GM21360 (cell line): ENCODE measurements at regions not wholly inside any gene's neighbourhood (a gene's known extent, or its start where the extent isn't known, plus 50 kb on each side); places are given as distances from the start of the nearest gene placed in this dataset.
"Not testable (repeated sequence)": the region's sequence is repeated elsewhere in the genome, so short reads cannot be mapped to it uniquely, and the experiment has no call there.

Experiments used
- ATAC-seq: cut with Tn5 transposase; IDR thresholded peaks from one replicate; pipeline ENCODE4 v1.9.1; 2021; ENCODE audit warnings: mild to moderate bottlenecking, moderate library complexity; ENCODE audit not compliant: unreplicated experiment

DNA sequence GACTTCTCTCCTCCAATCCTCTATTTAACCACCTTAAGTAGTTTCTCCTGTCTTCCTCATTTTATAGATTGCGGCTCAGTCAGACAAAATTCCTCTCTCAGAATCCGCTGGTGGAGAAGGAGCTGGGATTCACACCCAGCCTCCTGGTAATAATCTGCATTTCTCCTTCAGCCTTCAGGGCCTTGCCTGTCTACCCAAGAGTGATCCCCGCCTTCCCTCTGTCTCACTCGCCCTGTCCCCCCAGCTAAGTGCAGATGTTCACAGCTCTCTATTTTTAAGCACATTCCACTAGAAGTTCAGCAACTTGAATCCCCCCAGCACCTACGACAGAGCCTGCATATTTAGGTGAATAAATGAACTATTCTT lies 212.5 kb upstream of the HAAO start:
- ATAC-seq = no peak

DNA sequence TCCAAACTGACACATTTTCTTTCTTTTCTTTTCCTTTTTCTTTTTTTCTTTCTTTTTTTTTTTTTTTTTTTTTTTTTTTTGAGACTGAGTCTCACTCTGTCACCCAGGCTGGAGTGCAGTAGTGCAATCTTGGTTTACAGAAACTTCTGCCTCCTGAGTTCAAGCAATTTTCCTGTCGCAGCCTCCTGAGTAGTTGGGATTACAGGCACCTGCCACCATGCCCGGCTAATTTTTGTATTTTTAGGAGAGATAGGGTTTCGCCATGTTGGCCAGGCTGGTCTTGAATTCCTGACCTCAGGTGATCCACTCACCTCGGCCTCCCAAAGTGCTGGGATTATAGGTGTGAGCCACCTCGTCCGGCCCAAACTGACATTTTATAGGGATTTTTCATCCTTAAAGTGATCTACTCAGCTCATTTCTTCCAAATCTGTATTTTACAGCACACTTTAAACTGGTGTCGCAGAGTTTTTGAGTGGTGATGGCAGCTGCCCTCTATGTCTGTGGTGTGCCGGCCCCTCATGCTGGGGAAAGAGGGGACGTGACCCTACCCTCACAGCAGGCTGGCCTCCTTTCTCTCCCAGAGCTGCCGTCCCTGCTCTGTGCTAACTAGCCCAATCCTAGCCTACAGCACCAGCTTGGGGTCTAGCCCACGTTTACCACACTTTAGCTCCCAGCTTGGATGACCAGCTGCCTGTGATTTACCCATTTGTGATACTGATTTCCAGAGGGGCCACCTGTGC lies 211.9 kb upstream of the HAAO start:
- not testable (repeated sequence) for ATAC-seq

DNA sequence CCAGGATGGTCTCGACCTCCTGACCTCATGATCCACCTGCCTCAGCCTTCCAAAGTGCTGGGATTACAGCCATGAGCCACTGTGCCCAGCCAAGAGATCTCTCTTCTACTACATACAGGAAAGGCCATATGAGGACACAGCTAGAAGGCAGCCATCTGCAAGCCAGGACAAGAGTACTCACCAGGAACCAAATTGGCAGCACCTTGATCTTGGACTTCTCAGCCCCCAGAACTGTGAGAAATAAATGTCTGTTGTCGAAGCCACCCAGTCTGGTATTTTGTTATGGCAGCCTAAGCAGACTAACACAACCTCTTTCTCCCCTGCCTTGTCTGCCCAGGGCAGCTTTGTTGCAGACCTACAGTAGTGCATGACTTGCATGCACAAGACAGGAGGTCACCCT lies 211.3 kb upstream of the HAAO start:
- ATAC-seq = no peak

DNA sequence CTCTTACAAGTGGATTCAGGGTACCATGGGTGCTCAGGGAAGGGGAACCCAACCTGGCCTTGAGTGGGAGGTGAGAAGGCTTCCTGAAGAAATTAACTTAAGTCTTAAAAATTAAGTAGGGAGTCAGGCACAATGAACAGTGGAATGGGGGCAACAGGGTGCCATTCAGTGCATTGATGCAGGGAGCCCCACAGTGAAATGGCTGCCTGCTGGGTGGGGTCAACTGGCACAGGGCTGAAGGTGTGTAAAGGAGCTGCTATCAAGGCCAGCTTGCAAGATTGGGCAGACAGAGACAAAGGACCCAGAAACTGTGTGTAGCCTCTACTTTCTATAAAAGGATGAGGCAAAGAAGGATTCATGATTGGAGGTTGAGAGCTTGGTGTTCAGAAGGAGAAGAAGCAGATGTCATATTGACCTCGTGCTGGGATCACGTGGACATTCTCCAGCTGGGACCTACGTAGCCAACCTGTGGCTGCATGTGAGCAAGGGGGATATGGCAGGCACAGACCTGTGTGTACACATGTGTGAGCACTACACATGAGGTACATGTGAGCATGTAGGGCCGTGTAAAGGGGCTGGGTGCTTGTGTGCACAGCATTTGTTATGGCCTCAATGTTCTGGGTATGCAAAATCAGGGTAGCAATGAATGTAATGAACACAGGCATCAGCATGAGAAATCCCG lies 209.5 kb upstream of the HAAO start:
- ATAC-seq = no peak

DNA sequence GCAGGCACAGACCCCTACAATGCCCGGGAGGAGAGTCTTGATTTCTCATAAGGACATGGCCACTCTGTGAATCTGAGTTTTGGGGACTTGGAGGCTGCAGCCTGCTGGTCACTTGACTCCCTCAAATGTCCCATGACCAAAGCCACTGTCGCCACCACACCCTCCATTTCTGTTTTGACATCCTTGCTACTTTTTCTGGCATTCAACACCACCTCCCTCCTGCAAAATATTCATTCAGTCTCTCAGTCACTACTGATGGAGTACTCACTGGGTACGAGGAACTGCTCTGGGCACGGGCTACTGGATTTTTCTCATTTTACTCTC lies 208.6 kb upstream of the HAAO start:
- ATAC-seq = no peak

DNA sequence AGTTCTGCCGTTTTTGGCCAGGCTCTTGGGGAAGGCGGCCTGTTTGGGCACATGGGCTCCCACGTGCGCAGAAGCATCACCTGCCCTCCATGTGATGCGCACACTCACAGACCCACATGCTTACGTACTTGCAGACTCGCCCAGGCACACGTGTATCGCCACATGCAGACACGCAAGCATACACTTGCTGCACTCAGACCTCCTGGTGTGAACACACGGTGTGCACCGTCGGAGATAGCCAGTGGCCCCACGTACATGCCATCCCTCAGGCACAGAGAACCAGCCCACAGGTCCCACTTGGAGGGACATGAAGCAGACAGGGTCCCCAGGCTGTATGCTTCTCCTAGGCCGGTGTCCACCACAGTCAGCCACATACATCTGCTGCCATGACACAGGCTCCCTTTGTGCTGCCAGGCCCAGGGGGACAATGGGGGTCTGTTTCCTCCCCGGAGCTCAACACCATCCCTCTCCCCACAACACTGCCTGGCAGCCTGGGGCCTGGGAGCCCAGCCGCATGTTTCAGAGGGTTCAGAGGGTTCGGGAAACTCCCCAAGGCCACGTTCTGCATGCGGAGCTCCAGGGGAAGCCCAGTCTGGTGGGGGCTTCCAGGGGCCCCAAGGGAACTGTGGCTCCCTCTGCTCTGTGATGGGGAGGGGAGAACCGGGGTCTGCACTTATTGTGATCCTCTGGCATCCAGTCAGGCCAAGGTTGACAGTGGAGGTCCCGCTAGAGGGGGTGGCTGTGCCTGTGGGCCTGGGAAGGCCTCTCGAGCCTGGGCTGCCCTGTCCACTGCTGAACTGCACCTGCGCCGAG lies 208.1 kb upstream of the HAAO start:
- no peak for ATAC-seq

DNA sequence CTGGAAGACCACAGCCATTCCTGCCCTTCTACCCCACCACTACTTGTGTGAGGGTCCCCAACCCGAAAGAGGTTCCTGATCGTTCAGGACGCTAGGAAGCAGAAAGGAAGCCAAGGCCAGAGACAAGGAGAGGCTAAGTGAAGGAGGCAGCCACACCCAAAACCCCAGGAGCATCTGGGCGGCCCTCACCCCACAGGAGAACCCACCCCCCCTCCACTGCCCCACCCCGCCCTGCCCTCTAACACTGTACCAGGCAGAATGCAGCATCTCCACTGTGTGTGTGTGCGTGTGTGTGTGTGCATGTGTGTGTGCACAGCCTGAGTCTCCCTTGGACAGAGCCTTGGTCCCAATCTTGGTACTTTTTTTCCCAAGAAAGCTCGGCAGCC lies 207.5 kb upstream of the HAAO start:
- no peak for ATAC-seq

DNA sequence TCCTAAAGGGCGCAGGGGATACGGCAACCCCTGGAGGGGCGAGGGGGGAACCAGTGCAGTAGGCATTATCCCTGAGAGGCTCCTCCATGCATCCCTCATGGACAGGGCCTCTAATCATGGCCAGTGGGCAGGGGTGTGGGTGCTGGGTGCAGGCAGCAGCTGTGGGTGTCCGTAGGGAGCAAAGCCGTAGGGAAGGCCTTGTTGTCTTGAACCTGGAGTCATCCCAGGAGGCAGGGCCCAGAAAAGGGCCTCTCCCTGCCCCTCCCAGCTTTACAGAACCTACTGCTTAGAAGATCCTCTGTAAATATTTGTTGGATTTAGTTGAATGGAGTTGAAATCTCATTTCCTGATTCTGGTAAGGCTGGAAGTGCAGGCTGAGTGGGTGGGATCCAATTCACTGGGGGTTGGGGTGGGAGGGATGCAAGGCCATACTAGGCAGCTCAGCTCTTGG lies 207.0 kb upstream of the HAAO start:
- ATAC-seq = no peak

DNA sequence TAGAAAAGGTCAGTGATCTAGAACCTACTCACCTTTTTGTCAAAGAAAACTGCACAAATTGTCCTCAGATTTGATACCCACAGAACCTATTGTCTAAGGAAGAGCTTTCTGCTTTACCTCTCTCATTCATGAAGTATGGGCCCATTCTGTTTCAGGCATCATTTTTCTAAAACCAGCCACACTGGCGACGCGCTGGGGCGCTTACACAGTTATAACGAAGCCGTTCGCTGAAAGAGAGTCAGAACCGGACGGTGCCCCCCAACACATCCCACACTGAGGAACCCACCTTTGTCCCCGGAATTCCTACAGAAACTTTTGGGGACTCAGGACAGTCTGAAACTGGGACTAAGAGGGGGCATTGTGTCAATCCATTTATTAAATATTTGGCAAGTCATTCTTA lies 206.3 kb upstream of the HAAO start:
- ATAC-seq = no peak

DNA sequence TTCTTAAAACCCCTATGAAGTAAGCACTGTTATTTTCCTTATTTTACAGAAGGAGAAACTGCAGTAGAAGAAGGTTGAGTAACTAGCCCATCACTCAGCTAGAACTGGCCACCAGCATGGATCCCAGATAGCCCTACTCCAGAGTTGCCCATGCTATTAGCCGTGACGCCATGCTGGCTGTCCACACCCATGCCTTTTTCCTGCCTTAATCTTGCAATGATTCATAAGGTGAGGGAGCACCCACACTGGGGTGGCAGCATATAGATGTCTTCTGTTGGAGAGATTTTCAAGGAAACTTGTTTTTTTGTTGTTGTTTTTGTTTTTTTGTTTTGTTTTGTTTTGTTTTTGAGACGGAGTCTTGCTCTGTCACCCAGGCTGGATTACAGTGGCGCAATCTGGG lies 204.1 kb upstream of the HAAO start:
- ATAC-seq = no peak

DNA sequence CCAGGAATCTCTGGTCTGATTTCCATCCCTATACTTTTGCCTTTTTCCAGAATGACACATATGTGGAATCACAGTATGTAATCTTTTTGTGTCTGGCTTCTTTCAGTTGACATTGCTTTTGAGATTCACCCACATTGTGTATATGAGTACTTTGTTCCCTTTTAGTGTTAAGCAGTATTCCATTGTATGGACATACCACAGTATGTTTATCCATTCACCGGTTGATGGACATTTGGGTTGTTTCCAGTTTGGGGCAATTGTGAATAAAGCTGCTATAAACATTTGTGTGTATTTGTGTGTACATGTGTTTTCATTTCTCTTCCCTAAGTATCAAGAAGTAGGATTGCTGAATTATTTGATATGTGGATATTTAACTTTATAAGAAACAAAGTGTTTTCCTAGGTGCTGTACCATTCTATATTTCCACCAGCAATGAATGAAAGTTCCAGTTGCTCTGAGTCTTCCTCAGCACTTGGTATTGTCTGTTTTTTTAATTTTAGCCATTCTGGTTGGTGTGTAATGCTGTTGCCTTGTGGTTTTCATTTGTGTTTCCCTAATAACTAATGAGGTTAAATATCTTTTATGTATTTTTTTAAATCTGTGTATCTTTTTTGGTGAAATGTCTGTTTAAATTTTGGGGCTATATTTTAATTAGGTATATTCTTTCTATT lies 203.5 kb upstream of the HAAO start:
- ATAC-seq = no peak

DNA sequence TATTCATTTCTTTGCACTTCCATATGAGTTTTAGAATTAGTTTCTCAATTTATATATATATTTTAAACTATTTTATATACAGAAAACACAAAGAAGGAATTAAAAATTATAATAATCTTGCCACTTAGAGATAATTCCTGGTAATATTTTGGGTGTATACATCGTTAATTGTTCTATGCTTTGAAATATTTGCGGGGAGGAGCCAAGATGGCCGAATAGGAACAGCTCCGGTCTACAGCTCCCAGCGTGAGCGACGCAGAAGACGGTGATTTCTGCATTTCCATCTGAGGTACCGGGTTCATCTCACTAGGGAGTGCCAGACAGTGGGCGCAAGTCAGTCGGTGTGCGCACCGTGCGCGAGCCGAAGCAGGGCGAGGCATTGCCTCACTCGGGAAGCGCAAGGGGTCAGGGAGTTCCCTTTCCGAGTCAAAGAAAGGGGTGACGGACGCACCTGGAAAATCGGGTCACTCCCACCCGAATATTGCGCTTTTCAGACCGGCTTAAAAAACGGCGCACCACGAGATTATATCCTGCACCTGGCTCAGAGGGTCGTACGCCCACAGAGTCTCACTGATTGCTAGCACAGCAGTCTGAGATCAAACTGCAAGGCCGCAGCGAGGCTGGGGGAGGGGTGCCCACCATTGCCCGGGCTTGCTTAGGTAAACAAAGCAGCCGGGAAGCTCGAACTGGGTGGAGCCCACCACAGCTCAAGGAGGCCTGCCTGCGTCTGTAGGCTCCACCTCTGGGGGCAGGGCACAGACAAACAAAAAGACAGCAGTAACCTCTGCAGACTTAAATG lies 197.1 kb upstream of the HAAO start:
- ATAC-seq = not testable (repeated sequence)

DNA sequence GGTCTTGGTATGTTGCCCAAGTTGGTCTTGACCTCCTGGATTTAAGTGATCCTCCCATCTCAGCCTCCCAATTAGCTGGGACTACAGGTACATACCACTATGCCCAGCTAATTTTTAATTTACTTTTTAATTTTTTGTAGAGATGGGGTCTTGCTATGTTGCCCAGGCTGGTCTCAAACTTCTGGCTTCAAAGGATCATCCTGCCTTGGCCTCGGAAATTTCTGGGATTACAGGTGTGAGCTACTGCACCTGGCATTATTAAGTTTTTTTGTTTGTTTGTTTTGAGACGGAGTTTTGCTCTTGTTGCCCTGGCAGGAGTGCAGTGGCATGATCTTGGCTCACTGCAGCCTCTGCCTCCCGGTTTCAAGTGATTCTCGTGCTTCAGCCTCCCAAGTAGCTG lies 195.7 kb upstream of the HAAO start:
- ATAC-seq = not testable (repeated sequence)

DNA sequence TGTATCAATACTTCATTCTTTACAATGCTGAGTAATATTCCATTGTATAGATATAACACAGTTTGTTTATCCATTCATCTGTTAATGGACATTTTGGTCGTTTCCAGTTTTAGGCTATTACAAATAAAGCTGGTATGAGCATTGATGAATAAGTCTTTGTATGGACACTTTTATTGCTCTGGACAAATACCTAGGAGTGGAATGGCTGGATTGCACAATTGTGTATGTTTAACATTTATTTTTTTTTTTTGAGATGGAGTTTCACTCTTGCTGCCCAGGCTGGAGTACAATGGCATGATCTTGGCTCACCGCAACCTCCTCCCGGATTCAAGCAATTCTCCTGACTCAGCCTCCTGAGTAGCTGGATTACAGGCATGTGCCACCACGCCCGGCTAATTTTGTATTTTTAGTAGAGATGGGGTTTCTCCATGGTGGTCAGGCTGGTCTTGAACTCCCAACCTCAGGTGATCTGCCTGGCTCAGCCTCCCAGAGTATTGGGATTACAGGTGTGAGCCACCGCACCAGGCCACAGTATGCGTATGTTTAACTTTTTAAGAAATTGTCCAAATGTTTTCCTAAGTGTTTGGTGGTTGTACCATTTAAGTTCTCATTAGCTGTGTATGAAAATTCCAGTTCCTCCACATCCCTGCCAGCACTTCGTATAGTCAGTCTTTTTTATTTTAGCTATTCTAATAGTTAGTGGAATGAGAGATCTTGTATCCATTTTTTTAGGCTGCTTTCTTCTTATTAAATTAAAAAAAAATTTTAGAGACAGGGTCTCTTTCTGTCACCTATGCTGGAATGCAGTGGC lies 194.9 kb upstream of the HAAO start:
- ATAC-seq = no peak

DNA sequence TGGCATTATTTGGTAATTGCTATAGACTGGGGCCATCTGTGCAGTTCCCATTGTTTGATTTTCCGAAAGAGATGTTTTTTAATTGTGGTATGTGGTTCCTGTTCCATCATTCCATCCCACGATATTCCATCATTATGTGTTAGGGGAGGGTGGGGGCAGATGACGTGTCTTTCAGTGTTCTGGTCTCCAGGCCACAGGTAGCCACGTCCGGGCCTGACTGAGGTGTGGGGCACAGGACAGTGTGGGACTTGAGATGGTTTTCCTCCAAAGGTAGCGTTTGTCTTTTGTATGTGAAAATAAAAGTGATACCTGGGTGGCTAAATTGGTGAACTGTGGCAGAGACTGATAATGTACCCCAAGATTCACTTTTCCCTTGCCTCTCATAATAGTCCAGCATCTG lies 192.2 kb upstream of the HAAO start:
- no peak for ATAC-seq

DNA sequence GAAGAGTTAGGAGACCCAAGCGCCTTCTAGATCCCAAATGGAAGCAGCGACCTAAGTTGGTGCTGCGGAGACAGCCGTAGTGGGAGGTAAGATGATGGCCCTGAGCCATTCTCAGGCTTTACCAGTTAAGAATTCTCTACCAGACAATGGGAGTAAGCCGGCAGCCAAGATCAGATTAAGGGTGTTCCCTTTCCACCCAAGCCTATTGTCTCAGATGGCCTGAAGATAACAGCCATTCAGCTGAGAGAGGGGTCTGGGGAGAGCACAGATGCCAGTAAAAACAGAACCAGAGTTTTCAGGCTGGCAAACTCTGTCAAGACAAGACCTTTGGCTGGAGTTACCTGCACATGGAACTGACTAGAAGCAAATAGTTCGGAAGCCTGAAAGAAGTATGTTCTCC lies 191.7 kb upstream of the HAAO start:
- ATAC-seq = no peak

DNA sequence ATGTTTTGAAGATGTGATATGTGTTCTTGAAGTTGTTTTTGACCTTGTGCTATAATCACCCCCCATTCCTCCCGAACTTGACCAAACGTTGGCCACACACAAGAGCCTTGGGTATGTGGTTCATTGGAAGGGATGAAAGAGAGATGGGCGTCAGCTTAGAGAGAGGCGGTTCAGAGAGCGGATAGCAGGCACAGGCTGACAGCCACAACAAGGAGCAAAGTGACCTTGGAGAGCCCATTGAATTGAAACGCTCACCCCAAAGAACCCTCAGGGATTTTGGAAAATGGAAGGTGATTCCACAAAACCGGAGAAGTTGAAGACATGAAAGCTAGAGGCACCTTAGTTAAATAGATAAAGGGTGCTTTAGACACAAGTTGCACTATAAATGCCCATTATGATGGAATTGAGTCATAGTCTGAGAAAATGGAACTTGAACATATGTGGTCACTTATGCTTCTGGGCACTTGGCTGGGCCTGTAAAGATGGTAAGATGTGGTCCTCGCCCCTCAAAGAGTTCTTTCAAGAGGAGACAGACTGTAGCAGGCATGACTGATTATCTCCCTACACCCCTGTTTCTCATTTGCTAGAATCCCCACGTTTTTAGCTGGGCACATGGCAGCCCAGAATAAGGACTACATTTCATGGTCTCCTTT lies 188.5 kb upstream of the HAAO start:
- no peak for ATAC-seq

DNA sequence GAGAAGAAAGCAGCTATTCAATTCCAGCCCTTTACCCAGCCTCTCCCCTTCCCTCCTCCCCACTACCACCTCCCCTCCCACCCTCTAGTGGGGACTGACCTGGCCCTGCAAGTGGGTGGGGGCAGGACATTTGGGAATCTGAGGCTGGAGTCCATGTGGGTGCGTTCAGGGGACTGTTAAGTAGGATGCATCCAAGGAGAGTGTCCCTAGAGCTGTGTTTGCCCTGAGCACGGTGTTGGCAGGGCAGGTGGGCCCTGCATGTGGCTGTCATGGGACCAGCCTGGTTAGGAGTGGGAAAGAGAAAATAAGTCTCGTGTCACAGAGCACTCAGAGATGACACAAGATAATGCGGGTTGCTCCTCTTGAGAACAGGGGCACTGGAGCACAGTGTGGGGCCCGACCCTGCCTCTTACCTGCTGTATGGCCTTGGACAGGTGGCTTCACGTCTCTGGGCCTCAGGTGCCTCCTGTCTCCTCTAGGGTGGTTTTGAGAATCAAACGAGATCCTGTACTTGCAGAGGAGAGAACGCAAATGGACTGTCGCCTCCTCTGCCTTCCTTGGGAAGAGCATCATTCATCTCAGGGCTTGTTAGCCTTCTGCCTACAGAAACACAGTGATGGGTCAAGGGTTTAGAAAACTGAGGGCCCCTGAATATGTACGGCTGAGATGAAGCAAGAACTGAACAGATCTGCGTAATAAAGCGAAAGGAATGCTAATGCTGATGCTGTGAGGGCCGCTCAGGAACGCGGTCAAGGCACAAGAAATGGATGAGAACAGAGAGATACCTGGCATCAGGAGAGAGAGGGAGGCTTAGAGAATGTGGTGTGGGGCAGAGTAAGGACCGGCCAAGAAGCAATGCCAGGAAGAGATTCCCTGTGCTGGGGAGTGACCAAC lies 187.7 kb upstream of the HAAO start:
- no peak for ATAC-seq
